ENCODE measurements at regions not wholly inside any gene's neighbourhood (a gene's known extent, or its start where the extent isn't known, plus 50 kb on each side); places are given as distances from the start of the nearest gene placed in this dataset.

DNA sequence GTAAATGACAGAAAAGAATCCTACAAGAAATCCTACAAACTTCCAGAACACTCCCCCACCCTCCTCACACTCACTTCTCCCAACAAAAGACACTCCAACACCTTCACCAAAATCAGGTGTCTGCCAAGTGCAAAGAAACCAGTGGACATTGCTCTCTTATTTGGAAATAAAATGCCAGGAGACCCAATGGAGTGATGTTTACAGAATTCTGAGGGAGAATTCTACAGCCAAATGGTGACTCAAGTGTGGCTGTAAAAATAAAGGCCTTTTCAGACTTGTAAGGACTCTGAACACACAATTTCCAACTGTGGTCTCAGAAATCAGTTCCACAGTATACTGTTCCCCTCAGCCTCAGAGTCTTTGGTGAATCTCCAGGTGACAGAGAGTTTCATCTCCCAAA is 109.6 kb upstream of the CARMIL1 start:
- TF ChIP-seq, protein P1, sequence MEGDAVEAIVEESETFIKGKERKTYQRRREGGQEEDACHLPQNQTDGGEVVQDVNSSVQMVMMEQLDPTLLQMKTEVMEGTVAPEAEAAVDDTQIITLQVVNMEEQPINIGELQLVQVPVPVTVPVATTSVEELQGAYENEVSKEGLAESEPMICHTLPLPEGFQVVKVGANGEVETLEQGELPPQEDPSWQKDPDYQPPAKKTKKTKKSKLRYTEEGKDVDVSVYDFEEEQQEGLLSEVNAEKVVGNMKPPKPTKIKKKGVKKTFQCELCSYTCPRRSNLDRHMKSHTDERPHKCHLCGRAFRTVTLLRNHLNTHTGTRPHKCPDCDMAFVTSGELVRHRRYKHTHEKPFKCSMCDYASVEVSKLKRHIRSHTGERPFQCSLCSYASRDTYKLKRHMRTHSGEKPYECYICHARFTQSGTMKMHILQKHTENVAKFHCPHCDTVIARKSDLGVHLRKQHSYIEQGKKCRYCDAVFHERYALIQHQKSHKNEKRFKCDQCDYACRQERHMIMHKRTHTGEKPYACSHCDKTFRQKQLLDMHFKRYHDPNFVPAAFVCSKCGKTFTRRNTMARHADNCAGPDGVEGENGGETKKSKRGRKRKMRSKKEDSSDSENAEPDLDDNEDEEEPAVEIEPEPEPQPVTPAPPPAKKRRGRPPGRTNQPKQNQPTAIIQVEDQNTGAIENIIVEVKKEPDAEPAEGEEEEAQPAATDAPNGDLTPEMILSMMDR (IDR thresholded peaks at IDR 0.05 in 2 of 3, conservative IDR thresholded peaks at IDR 0.05 in 1 of 3; ENCODE audit: control insufficient read depth in 2 of 3, extremely low read depth in 1 of 3, insufficient read depth in 1 of 3, low read depth in 3 of 3, low read length in 3 of 3) = no peak
- TF ChIP-seq, protein P2, sequence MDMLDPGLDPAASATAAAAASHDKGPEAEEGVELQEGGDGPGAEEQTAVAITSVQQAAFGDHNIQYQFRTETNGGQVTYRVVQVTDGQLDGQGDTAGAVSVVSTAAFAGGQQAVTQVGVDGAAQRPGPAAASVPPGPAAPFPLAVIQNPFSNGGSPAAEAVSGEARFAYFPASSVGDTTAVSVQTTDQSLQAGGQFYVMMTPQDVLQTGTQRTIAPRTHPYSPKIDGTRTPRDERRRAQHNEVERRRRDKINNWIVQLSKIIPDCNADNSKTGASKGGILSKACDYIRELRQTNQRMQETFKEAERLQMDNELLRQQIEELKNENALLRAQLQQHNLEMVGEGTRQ (IDR thresholded peaks at IDR 0.05; ENCODE audit: borderline replicate concordance, low read depth, low read length) = no peak

All from GM12878 (cell line).